ENCODE measurements at regions not wholly inside any gene's neighbourhood (a gene's known extent, or its start where the extent isn't known, plus 50 kb on each side); places are given as distances from the start of the nearest gene placed in this dataset.

- no peaks in the 10 kb centered on the region for H3K27me3 ChIP-seq (ENCODE audit: insufficient read depth, low read length, poor library complexity)
- no peak overlapping the region for H3K23ac ChIP-seq (ENCODE audit: low read length)
- H3K9ac ChIP-seq (ENCODE audit: low read length) = no peak overlapping the region
- H3K4me3 ChIP-seq (ENCODE audit: low read length) = no peak overlapping the region
- H4K8ac ChIP-seq (ENCODE audit: low read depth, low read length) = no peak overlapping the region
- H3K79me1 ChIP-seq (ENCODE audit: low read length) = no peaks in the 10 kb centered on the region
- H2AK5ac ChIP-seq (ENCODE audit: low read length) = no peak overlapping the region
- H3K4me1 ChIP-seq (ENCODE audit: control insufficient read depth, low read depth, low read length) = peaks cover 2% of the 10 kb centered on the region
- no peak overlapping the region for H3K4me2 ChIP-seq (ENCODE audit: low read length)
- H3K36me3 ChIP-seq (ENCODE audit: control insufficient read depth, insufficient read depth, low read length) = no peaks in the 10 kb centered on the region
- DNase-seq = no peak
- no peak overlapping the region for H3K4ac ChIP-seq (ENCODE audit: low read depth, low read length)
- no peak overlapping the region for H2BK5ac ChIP-seq (ENCODE audit: low read length)
- no peak overlapping the region for H3K56ac ChIP-seq (ENCODE audit: low read length)
- H4K5ac ChIP-seq (ENCODE audit: low read length) = no peak overlapping the region
- no CpG with 5 or more reads among the region's 3 CpGs for WGBS (ENCODE audit: extremely low coverage, insufficient coverage, low lambda C conversion rate)
- peak overlapping the region; percentile 90 for H3K18ac ChIP-seq (ENCODE audit: low read length)
- peak overlapping the region; percentile 47 for H3K27ac ChIP-seq (ENCODE audit: low read depth, low read length)
- no peak overlapping the region for H2BK15ac ChIP-seq (replicated peaks; ENCODE audit: low read depth)
- H2BK120ac ChIP-seq (ENCODE audit: low read depth, low read length) = no peak overlapping the region
- no peaks in the 10 kb centered on the region for H3K79me2 ChIP-seq (ENCODE audit: control insufficient read depth, insufficient read depth, low read length)
These were observed 382.8 kb downstream of the GPD2 start for GRCh38 chr2:156818944-156819343.

- H3K4me1 ChIP-seq (ENCODE audit: control insufficient read depth, low read depth, low read length) = no peaks in the 10 kb centered on the region
- no peak overlapping the region for H2BK5ac ChIP-seq (ENCODE audit: low read length)
- H3K4ac ChIP-seq (ENCODE audit: low read depth, low read length) = no peak overlapping the region
- no peak overlapping the region for H2AK5ac ChIP-seq (ENCODE audit: low read length)
- no peak overlapping the region for H3K4me3 ChIP-seq (ENCODE audit: low read length)
- no peak overlapping the region for H4K5ac ChIP-seq (ENCODE audit: low read length)
- H3K23ac ChIP-seq (ENCODE audit: low read length) = no peak overlapping the region
- peak overlapping the region; percentile 76 for H4K8ac ChIP-seq (ENCODE audit: low read depth, low read length)
- H3K36me3 ChIP-seq (ENCODE audit: control insufficient read depth, insufficient read depth, low read length) = no peaks in the 10 kb centered on the region
- H3K18ac ChIP-seq (ENCODE audit: low read length) = no peak overlapping the region
- H3K79me1 ChIP-seq (ENCODE audit: low read length) = no peaks in the 10 kb centered on the region
- no peaks in the 10 kb centered on the region for H3K27me3 ChIP-seq (ENCODE audit: insufficient read depth, low read length, poor library complexity)
- H3K27ac ChIP-seq (ENCODE audit: low read depth, low read length) = no peak overlapping the region
- DNase-seq = no peak
- H3K9ac ChIP-seq (ENCODE audit: low read length) = no peak overlapping the region
- H2BK15ac ChIP-seq (replicated peaks; ENCODE audit: low read depth) = no peak overlapping the region
- WGBS (ENCODE audit: extremely low coverage, insufficient coverage, low lambda C conversion rate) = no CpG with 5 or more reads among the region's 2 CpGs
- H3K56ac ChIP-seq (ENCODE audit: low read length) = no peak overlapping the region
- H3K4me2 ChIP-seq (ENCODE audit: low read length) = no peak overlapping the region
- no peaks in the 10 kb centered on the region for H3K79me2 ChIP-seq (ENCODE audit: control insufficient read depth, insufficient read depth, low read length)
- H2BK120ac ChIP-seq (ENCODE audit: low read depth, low read length) = no peak overlapping the region
These were observed 390.3 kb downstream of the GPD2 start for GRCh38 chr2:156826341-156826933.

- Histone ChIP-seq H3K4ac (ENCODE audit: low read depth, low read length) (no peak overlapping the region), H3K27ac (ENCODE audit: low read depth, low read length) (no peak overlapping the region), H3K36me3 (ENCODE audit: control insufficient read depth, insufficient read depth, low read length) (no peaks in the 10 kb centered on the region), H3K18ac (ENCODE audit: low read length) (no peak overlapping the region), H3K4me1 (ENCODE audit: control insufficient read depth, low read depth, low read length) (no peaks in the 10 kb centered on the region), H2BK120ac (ENCODE audit: low read depth, low read length) (no peak overlapping the region), H3K27me3 (ENCODE audit: insufficient read depth, low read length, poor library complexity) (no peaks in the 10 kb centered on the region), H2BK5ac (ENCODE audit: low read length) (no peak overlapping the region), H2AK5ac (ENCODE audit: low read length) (no peak overlapping the region), H3K79me2 (ENCODE audit: control insufficient read depth, insufficient read depth, low read length) (no peaks in the 10 kb centered on the region), H4K5ac (ENCODE audit: low read length) (no peak overlapping the region), H3K9ac (ENCODE audit: low read length) (no peak overlapping the region), H3K23ac (ENCODE audit: low read length) (no peak overlapping the region), H3K56ac (ENCODE audit: low read length) (no peak overlapping the region), H3K79me1 (ENCODE audit: low read length) (no peaks in the 10 kb centered on the region), H3K4me3 (ENCODE audit: low read length) (no peak overlapping the region), H2BK15ac (replicated peaks; ENCODE audit: low read depth) (no peak overlapping the region), H4K8ac (ENCODE audit: low read depth, low read length) (no peak overlapping the region), H3K4me2 (ENCODE audit: low read length) (no peak overlapping the region)
- DNase-seq = no peak
- no CpG with 5 or more reads among the region's 1 CpG for WGBS (ENCODE audit: extremely low coverage, insufficient coverage, low lambda C conversion rate)
These were observed 398.3 kb downstream of the GPD2 start for GRCh38 chr2:156834431-156834830.

GRCh38 chr2:156837635-156838370, 401.6 kb downstream of the GPD2 start:
- H3K23ac ChIP-seq (ENCODE audit: low read length) = no peak overlapping the region
- H2BK120ac ChIP-seq (ENCODE audit: low read depth, low read length) = no peak overlapping the region
- whole genome bisulfite sequencing (ENCODE audit: extremely low coverage, insufficient coverage, low lambda C conversion rate) = no CpG with 5 or more reads among the region's 6 CpGs
- no peak overlapping the region for H3K4ac ChIP-seq (ENCODE audit: low read depth, low read length)
- no peak overlapping the region for H3K18ac ChIP-seq (ENCODE audit: low read length)
- H3K9ac ChIP-seq (ENCODE audit: low read length) = no peak overlapping the region
- no peak overlapping the region for H3K4me2 ChIP-seq (ENCODE audit: low read length)
- H3K4me1 ChIP-seq (ENCODE audit: control insufficient read depth, low read depth, low read length) = no peaks in the 10 kb centered on the region
- H3K4me3 ChIP-seq (ENCODE audit: low read length) = no peak overlapping the region
- no peak for DNase-seq
- H3K79me1 ChIP-seq (ENCODE audit: low read length) = no peaks in the 10 kb centered on the region
- H3K27ac ChIP-seq (ENCODE audit: low read depth, low read length) = no peak overlapping the region
- no peaks in the 10 kb centered on the region for H3K79me2 ChIP-seq (ENCODE audit: control insufficient read depth, insufficient read depth, low read length)
- no peak overlapping the region for H2BK15ac ChIP-seq (replicated peaks; ENCODE audit: low read depth)
- H2BK5ac ChIP-seq (ENCODE audit: low read length) = no peak overlapping the region
- no peaks in the 10 kb centered on the region for H3K36me3 ChIP-seq (ENCODE audit: control insufficient read depth, insufficient read depth, low read length)
- H3K56ac ChIP-seq (ENCODE audit: low read length) = no peak overlapping the region
- no peaks in the 10 kb centered on the region for H3K27me3 ChIP-seq (ENCODE audit: insufficient read depth, low read length, poor library complexity)
- no peak overlapping the region for H2AK5ac ChIP-seq (ENCODE audit: low read length)
- H4K8ac ChIP-seq (ENCODE audit: low read depth, low read length) = no peak overlapping the region
- no peak overlapping the region for H4K5ac ChIP-seq (ENCODE audit: low read length)

GRCh38 chr2:156841321-156841720, 405.1 kb downstream of the GPD2 start:
- no peak overlapping the region for H2BK120ac ChIP-seq (ENCODE audit: low read depth, low read length)
- H3K4me3 ChIP-seq (ENCODE audit: low read length) = no peak overlapping the region
- no peak overlapping the region for H2AK5ac ChIP-seq (ENCODE audit: low read length)

More at GRCh38 chr2:156841321-156841720, 405.1 kb downstream of the GPD2 start:
- no CpG with 5 or more reads among the region's 3 CpGs for WGBS (ENCODE audit: extremely low coverage, insufficient coverage, low lambda C conversion rate)
- H3K23ac ChIP-seq (ENCODE audit: low read length) = no peak overlapping the region
- no peak overlapping the region for H2BK15ac ChIP-seq (replicated peaks; ENCODE audit: low read depth)
- no peak overlapping the region for H3K9ac ChIP-seq (ENCODE audit: low read length)
- no peak overlapping the region for H4K8ac ChIP-seq (ENCODE audit: low read depth, low read length)
- H3K4me1 ChIP-seq (ENCODE audit: control insufficient read depth, low read depth, low read length) = no peaks in the 10 kb centered on the region
- no peak overlapping the region for H2BK5ac ChIP-seq (ENCODE audit: low read length)
- H3K79me1 ChIP-seq (ENCODE audit: low read length) = no peaks in the 10 kb centered on the region
- H3K36me3 ChIP-seq (ENCODE audit: control insufficient read depth, insufficient read depth, low read length) = no peaks in the 10 kb centered on the region
- no peak overlapping the region for H3K4me2 ChIP-seq (ENCODE audit: low read length)
- H3K27ac ChIP-seq (ENCODE audit: low read depth, low read length) = no peak overlapping the region
- H4K5ac ChIP-seq (ENCODE audit: low read length) = no peak overlapping the region
- no peaks in the 10 kb centered on the region for H3K79me2 ChIP-seq (ENCODE audit: control insufficient read depth, insufficient read depth, low read length)
- no peak overlapping the region for H3K18ac ChIP-seq (ENCODE audit: low read length)
- H3K27me3 ChIP-seq (ENCODE audit: insufficient read depth, low read length, poor library complexity) = no peaks in the 10 kb centered on the region
- no peak overlapping the region for H3K4ac ChIP-seq (ENCODE audit: low read depth, low read length)
- no peak overlapping the region for H3K56ac ChIP-seq (ENCODE audit: low read length)
- no peak for DNase-seq
